GM12873 (cell line): ENCODE measurements at regions not wholly inside any gene's neighbourhood (a gene's known extent, or its start where the extent isn't known, plus 50 kb on each side); places are given as distances from the start of the nearest gene placed in this dataset.

ENCODE experiments used
- TF ChIP-seq, protein P1 (sequence below): IDR thresholded peaks from 2 replicates; pipeline ENCODE4 v1.5.1; 2012; ENCODE audit warnings: low read depth, mild to moderate bottlenecking, moderate library complexity, low read length, control low read depth; ENCODE audit not compliant: insufficient read depth; ENCODE audit errors: missing control alignments

DNA sequence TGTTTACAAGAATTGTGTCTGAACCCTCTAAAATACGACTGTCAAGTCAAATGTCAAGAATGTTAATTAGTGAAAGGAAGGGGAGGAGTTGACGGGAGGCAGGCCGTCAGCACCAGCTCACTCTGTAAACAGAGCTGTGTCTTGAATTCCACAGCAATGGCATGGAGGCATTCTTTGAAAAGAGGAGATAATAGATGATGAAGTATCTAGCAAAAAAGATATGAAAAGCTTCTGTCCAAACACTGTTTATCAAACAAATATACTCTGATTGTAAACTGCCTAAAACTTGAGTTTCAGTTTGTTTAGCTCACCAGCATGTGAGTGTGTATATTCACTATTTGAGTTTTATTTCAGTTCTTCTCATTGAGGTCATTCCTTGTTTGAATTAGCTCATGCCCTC, 94.7 kb upstream of the CDC42EP3 start:
- TF ChIP-seq, protein P1, sequence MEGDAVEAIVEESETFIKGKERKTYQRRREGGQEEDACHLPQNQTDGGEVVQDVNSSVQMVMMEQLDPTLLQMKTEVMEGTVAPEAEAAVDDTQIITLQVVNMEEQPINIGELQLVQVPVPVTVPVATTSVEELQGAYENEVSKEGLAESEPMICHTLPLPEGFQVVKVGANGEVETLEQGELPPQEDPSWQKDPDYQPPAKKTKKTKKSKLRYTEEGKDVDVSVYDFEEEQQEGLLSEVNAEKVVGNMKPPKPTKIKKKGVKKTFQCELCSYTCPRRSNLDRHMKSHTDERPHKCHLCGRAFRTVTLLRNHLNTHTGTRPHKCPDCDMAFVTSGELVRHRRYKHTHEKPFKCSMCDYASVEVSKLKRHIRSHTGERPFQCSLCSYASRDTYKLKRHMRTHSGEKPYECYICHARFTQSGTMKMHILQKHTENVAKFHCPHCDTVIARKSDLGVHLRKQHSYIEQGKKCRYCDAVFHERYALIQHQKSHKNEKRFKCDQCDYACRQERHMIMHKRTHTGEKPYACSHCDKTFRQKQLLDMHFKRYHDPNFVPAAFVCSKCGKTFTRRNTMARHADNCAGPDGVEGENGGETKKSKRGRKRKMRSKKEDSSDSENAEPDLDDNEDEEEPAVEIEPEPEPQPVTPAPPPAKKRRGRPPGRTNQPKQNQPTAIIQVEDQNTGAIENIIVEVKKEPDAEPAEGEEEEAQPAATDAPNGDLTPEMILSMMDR = no peak

DNA sequence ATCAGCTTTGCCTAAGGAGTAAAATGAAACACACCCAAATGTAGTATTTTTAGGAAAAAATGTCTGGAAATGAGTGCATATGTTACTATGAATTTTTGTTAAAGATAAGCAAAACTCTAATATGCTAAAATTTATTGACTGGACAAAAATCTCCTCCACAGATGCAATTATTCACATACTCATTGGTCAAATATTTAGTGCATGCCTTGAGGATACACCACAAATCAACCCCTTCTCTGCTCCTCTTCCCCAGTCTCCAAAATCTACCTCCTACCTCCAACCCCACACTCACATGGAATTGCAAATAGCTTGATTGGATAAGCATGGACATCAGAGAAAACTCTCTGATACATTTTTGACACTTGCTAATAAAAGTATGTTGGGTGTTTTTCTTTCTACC, 95.6 kb upstream of the CDC42EP3 start:
- TF ChIP-seq, protein P1 = no peak

DNA sequence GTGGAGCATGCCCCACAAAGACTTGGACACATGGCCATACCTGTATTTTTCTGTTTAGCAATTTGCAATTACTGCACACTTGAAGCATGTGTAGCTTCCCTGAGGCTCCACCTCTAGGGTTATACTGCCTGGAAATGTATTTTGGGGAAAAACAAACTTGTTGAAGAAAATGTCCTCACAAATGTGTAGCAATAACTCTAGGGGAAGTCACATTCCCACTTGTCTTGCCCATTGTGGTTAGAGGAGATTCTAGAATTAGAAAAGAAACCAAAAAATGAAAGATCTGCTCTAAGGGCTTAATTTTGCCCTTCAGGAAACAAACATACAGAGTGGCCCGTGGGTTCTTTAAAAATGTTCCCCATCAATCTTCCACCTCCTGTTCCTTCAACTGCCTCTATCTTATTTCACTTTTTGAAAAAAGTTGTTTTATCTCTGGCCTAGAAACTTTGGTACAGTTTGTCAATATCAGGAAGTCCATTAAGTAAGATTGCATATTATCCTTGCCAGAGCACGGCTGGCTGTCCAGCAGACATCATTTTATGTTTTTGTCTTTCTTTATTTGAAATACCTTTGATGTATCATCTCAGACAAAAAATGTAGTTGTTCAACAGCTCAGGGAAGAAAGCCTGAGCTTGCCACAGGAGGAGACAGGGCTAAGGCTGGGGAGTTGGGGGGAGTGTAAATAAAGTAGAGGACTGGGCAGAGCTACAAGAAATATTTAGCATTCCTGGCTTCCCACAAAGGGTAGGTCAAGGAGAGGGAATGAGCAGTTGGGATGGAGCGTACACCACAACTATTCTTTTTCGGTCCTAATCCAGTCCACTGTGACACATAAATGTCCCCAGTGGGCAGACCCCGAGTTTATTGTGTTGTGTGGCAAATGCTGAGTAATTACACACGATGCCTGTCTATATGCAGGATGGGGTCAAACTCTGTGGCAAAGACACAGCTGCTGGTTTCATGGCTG, 96.8 kb upstream of the CDC42EP3 start:
- TF ChIP-seq, protein P1 = no peak

DNA sequence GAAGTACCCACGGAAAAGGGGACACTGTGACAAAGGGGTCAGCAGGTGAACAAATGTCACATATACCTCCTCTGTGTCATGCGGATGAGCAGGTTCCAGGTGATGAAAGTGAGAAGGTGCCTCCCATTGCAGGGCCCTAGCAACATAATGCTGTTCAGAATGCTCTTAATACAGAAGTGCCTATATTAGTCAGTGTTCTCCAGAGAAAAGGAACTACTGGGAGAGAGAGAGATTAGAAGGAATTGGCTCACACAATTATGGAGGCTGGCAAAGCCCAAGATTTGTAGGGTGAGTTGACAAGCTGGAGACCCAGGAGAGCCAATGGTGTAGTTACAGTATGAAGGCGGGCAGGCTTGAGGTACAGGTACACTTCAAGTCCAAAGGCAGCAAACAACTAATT, 98.1 kb upstream of the CDC42EP3 start:
- TF ChIP-seq, protein P1 = no peak

DNA sequence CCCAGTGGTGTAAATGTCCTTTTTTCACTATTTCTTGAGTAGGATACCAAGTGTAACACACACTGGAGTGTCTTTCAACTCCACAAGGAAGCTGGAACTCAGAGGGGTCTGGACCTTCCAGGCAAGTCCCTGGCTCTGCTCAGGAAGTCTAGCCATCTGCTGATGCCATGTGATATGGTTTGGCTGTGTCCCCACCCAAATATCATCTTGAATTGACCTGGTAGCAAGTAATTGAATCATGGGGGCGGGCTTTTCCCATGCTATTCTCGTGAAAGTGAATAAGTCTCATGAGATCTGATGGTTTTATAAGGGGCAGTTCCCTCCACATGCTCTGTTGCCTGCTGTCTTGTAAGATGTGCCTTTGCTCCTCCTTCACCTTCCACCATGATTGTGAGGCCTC, 99.4 kb upstream of the CDC42EP3 start:
- TF ChIP-seq, protein P1 = no peak

DNA sequence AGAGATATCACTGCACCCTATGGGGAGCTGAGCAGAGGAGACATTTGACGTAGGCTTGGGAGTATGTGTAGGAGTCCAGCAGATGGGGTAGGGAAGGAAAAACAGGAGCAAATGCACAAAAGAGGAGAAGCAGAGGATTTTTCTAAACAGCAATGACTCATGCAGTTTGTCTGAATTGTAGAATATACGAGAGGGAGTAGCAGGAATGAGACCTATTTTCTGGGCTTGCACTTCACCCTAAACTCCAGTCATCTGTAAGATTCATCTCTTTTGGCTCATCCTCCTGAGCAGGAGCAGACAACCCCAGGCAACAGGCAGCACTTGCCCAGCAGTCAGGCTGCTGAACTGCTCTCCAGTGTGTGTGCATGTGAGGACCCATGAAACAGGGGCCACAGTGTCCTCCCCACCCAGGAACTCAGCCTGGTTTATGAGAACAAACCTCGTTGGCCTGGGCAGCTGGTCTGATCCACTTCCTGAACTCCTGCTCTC, 100.2 kb upstream of the CDC42EP3 start:
- TF ChIP-seq, protein P1 = no peak

DNA sequence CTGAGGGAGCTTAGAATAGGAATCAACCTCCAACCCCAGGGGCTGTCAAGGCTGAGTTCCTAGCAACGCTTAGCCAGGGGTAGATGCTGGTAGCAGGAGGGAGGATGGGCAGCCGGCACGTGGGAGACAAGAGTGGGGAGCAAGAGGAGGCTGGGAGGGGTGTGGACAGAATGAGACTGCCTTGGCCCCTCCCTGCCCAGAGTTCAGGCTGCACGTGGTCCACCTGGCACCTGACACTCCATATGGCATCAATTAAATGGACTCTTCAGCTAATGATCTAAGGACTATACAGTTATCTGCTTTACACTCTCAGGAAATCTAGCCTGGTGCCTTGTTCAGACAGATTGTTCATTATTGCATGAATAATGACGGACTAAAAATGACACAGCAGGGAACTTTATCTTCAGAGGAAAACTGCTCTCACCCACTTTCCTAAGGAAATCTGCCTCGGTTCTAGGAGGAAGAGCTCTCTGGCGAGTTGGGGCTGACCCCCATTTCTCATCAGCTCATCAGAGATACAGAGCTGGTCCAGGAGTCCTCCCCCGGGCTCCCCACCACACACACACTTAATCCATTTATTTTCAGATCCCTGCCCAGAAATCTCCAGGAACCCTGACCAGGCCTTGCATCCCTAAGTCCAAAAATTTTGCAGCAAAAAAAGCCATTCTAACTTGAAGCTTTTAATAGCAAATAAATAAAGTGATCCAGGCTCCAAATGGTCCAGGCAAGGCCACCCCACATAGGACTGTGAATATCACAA, 102.1 kb upstream of the CDC42EP3 start:
- TF ChIP-seq, protein P1 = no peak
